Ishikawa (cell line): ENCODE measurements at regions not wholly inside any gene's neighbourhood (a gene's known extent, or its start where the extent isn't known, plus 50 kb on each side); places are given as distances from the start of the nearest gene placed in this dataset.

Source experiments
- CEBPB ChIP-seq: IDR thresholded peaks from 2 replicates; pipeline ENCODE4 v1.6.1; 2012
- CREB1 ChIP-seq: IDR thresholded peaks from 2 replicates; pipeline ENCODE4 v1.6.1; 2012; ENCODE audit warnings: low read depth
- EGR1 ChIP-seq: IDR thresholded peaks from 2 replicates; pipeline ENCODE4 v1.6.1; 2012
- EP300 ChIP-seq: IDR thresholded peaks from 2 replicates; pipeline ENCODE4 v1.6.1; 2012; ENCODE audit warnings: borderline replicate concordance
- FOXM1 ChIP-seq: IDR thresholded peaks from 2 replicates; pipeline ENCODE4 v1.6.1; 2012; ENCODE audit warnings: low read depth, borderline replicate concordance
- MAX ChIP-seq: IDR thresholded peaks from 2 replicates; pipeline ENCODE4 v1.6.1; 2012
- NFIC ChIP-seq: IDR thresholded peaks from 2 replicates; pipeline ENCODE4 v1.6.1; 2012
- RAD21 ChIP-seq: IDR thresholded peaks from 2 replicates; pipeline ENCODE4 v1.6.1; 2012; ENCODE audit warnings: low read depth
- REST ChIP-seq: IDR thresholded peaks from 2 replicates; pipeline ENCODE4 v1.6.1; 2012; ENCODE audit warnings: low read depth, mild to moderate bottlenecking
- TAF1 ChIP-seq: IDR thresholded peaks from 2 replicates; pipeline ENCODE4 v1.6.1; 2012; ENCODE audit warnings: low read depth, mild to moderate bottlenecking
- TCF12 ChIP-seq: IDR thresholded peaks from 2 replicates; pipeline ENCODE4 v1.6.1; 2012; ENCODE audit warnings: low read depth
- TEAD4 ChIP-seq: IDR thresholded peaks from 2 replicates; pipeline ENCODE4 v1.6.1; 2012
- YY1 ChIP-seq: IDR thresholded peaks from 2 replicates; pipeline ENCODE4 v1.6.1; 2012; ENCODE audit warnings: low read depth
- ZBTB7A ChIP-seq: IDR thresholded peaks from 2 replicates; pipeline ENCODE4 v1.6.1; 2012; ENCODE audit warnings: low read depth
- TF ChIP-seq, protein P1 (sequence below): IDR thresholded peaks from 2 replicates; pipeline ENCODE4 v1.6.1; 2012

GRCh38 chr3:86849991-86850390 lies 141.0 kb downstream of the VGLL3 start:
- TF ChIP-seq MAX = no peak
- no peak for TF ChIP-seq YY1
- TF ChIP-seq EP300 = no peak
- no peak for TF ChIP-seq ZBTB7A
- no peak for TF ChIP-seq CREB1
- TF ChIP-seq NFIC = no peak
- TF ChIP-seq TEAD4 = no peak
- no peak for TF ChIP-seq TAF1

DNA sequence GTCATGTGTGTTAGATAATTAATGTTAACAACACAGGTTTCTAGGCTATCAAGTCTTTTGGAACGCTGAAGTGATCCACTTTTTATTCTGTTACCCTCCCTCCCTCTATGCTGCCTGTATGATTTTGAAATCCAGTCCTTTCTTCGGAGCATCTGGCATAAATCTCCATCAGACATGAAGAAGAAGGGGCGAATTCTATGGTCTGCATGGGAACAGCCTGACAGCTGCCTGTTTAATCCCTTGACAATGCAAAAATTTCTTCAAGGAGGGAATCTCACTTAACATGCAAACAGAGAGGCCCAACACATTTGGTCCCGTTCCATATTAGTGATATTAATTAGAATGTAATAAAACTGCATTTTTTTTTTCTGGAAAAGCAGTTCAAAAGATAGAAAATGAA lies 145.2 kb downstream of the VGLL3 start:
- TF ChIP-seq ZBTB7A (no peak), MAX (no peak), CREB1 (no peak), EP300 (no peak), CEBPB (no peak), TAF1 (no peak), EGR1 (no peak), FOXM1 (no peak), TEAD4 (no peak), YY1 (no peak), RAD21 (no peak), TCF12 (no peak), NFIC (no peak), REST (no peak)
- TF ChIP-seq, protein P1, sequence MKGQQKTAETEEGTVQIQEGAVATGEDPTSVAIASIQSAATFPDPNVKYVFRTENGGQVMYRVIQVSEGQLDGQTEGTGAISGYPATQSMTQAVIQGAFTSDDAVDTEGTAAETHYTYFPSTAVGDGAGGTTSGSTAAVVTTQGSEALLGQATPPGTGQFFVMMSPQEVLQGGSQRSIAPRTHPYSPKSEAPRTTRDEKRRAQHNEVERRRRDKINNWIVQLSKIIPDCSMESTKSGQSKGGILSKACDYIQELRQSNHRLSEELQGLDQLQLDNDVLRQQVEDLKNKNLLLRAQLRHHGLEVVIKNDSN = no peak

DNA sequence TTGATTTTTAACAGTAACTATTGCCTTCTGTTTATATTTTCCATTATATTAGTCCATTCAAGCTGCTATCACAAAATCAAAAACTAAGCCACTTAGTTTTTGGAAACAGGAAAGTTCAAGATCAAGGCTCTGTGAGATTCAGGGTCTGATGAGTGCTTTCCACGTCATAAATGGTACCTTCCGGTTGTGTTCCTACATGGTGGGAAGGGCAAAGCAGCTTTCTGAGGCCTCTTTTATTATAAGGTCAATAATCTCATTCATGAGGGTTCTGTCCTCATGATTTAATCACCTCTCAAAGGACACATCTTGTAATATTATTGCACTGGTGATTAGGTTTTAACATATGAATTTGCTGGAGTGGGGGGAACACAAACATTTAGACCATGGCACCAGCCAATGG lies 152.0 kb downstream of the VGLL3 start:
- TF ChIP-seq ZBTB7A (no peak), NFIC (no peak), TAF1 (no peak), RAD21 (no peak), CEBPB (no peak), MAX (no peak), YY1 (no peak), TCF12 (no peak), TEAD4 (no peak), REST (no peak), CREB1 (no peak), EP300 (no peak), EGR1 (no peak), FOXM1 (no peak)
- TF ChIP-seq, protein P1 = no peak

GRCh38 chr3:86837871-86838270 lies 153.1 kb downstream of the VGLL3 start:
- no peak for TF ChIP-seq FOXM1
- TF ChIP-seq YY1 = no peak
- no peak for TF ChIP-seq NFIC
- no peak for TF ChIP-seq EP300
- TF ChIP-seq ZBTB7A = no peak
- TF ChIP-seq RAD21 = no peak
- no peak for TF ChIP-seq TCF12
- no peak for TF ChIP-seq EGR1
- no peak for TF ChIP-seq TEAD4

DNA sequence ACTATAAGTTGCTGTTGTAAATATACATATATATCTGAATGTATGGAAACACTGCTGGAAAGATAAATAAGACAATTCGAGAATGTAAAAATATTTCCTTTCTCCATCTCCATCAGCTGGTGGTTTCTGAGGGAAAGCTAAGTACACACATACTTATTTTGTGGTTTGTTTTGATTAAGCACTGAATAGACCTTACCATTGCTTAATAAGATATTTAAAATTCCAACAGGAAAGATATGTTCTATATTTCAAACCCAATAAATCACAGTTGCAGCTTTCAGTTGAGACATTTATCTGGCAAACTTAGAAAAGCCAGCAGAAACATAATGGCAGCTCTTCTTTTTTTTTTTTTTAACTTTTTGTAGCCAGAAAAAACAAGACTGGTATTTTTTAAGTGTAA lies 160.4 kb downstream of the VGLL3 start:
- no peak for TF ChIP-seq CEBPB
- no peak for TF ChIP-seq TEAD4
- no peak for TF ChIP-seq EGR1
- no peak for TF ChIP-seq MAX
- TF ChIP-seq, protein P1 = no peak
- no peak for TF ChIP-seq FOXM1
- no peak for TF ChIP-seq ZBTB7A

DNA sequence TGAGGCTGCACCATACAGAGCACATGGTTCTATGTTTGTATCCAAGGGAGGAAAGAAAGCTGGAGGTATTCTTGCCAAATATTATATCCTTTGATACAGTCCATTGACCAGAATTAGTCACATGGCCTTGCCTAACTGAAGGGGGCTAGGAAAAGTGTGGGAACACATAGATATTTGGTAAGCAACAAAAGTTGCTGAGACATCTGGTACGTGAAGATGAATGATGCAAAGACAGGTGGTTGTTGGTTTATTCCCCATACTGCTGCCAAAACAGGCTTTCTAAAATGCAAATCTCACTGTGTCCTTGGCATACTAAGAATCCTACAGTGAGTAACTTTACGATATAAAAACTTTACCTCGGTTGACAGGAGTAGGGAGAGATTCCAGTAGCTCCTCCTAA lies 162.2 kb downstream of the VGLL3 start:
- TF ChIP-seq TAF1 (no peak), CEBPB (no peak), CREB1 (no peak), NFIC (no peak), MAX (no peak), REST (no peak), RAD21 (no peak), ZBTB7A (no peak), TCF12 (no peak), EGR1 (no peak), TEAD4 (no peak), YY1 (no peak), FOXM1 (no peak), EP300 (no peak)
- TF ChIP-seq, protein P1 = no peak
